NB4 (cell line): ENCODE measurements at regions not wholly inside any gene's neighbourhood (a gene's known extent, or its start where the extent isn't known, plus 50 kb on each side); places are given as distances from the start of the nearest gene placed in this dataset.

ENCODE experiments used
- DNase-seq: peaks from one replicate; pipeline ENCODE4 v3.0.0; 2010; ENCODE audit warnings: low read depth
- H3K4me3 ChIP-seq: one replicate; pipeline ENCODE4 v1.5.1; 2011; ENCODE audit warnings: mild to moderate bottlenecking, low read depth, low read length, moderate library complexity
- CTCF ChIP-seq: IDR thresholded peaks from one replicate; pipeline ENCODE4 v1.5.1; 2012; ENCODE audit warnings: low read depth, low read length
- MYC ChIP-seq: IDR thresholded peaks from 2 replicates; pipeline ENCODE4 v1.6.1; 2011; ENCODE audit warnings: low read depth, low read length
- POLR2A ChIP-seq: IDR thresholded peaks from 2 replicates; pipeline ENCODE4 v1.6.1; 2011; ENCODE audit warnings: mild to moderate bottlenecking; ENCODE audit not compliant: insufficient read length; ENCODE audit errors: extremely low read depth
- TF ChIP-seq, protein P1 (sequence below): IDR thresholded peaks from 2 replicates; pipeline ENCODE4 v1.6.1; 2011; ENCODE audit warnings: low read depth, low read length

GRCh38 chr1:232182236-232182635 is 447.7 kb downstream of the SIPA1L2 start:
- no peak overlapping the region for H3K4me3 ChIP-seq
- DNase-seq, result no peak
- TF ChIP-seq, protein P1, sequence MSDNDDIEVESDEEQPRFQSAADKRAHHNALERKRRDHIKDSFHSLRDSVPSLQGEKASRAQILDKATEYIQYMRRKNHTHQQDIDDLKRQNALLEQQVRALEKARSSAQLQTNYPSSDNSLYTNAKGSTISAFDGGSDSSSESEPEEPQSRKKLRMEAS, result no peak
- no peak for TF ChIP-seq CTCF
- TF ChIP-seq POLR2A, result no peak
- TF ChIP-seq MYC, result no peak

GRCh38 chr1:232180779-232181136 is 449.2 kb downstream of the SIPA1L2 start:
- DNase-seq, result no peak
- TF ChIP-seq MYC (no peak), POLR2A (no peak), CTCF (no peak)
- TF ChIP-seq, protein P1, result no peak

DNA sequence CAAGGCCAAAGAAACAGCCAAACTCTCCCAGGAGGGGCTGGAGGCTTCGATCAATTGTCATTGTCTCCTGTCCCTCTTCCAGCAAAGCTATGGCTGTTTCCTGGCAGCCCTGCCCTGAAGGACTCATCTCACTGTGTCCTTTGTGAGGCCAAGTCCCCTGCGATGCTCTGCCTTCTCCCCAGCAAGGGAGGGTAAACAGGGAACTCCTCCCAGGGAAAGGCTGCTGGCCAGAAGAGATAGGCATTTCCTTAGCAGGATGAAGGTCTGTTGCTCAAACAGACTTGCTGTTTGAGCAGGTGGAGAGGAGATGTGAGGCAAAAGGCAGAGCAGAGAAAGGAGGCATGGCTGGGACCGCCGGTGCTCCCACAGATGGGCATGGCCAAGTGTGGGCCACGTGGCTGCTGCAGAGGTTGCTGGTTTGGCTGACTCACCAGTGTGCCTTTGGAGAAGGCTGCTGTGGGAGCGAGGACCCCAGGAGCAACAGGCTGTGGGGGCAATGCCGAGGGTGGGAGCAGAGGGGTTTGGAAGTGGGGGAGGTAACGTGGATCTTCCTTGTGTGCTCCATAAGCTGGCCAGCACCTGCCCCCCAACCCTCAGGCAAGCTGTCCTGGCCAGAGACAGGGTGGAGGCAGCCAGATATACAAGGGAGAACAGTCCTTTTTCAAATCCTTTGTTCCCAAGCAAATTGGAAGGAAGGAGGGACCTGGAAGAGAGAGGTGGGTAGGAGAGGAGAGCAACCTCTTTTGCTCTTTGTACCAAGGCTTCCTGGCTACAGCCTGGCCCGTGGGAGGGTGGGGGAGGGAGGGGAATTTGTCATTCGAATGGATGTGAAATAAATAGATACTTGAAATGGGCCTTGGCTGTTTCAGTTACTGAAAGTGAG is 449.8 kb downstream of the SIPA1L2 start:
- no peak for DNase-seq
- no peak overlapping the region for H3K4me3 ChIP-seq
- TF ChIP-seq, protein P1, result 0 out of 2 replicates have a peak, but pooled peaks have one; percentile 19
- TF ChIP-seq POLR2A, result no peak

More at GRCh38 chr1:232180779-232181136, 449.2 kb downstream of the SIPA1L2 start:
- H3K4me3 ChIP-seq, result no peak overlapping the region

DNA sequence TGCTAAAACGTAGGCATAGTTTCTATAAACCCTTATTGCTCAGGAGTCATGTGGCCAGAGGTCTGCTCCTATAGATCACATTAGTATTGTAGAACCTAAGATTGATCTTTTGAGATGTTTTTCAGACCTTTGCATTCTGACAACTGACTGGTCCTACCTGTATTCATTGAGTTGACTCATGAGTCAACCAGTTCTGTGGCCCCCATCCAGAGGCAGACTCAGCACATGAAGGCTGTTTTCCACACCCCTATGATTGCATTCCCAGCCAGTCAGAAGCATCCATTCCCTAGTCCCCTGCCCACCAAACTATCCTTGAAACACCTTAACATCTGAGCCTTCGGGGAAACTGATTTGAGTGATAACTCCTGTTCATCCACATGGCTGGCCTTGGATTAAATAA is 451.7 kb downstream of the SIPA1L2 start:
- H3K4me3 ChIP-seq, result no peak overlapping the region
- DNase-seq, result no peak
- TF ChIP-seq CTCF (no peak), POLR2A (no peak), MYC (no peak)
- TF ChIP-seq, protein P1, result no peak

DNA sequence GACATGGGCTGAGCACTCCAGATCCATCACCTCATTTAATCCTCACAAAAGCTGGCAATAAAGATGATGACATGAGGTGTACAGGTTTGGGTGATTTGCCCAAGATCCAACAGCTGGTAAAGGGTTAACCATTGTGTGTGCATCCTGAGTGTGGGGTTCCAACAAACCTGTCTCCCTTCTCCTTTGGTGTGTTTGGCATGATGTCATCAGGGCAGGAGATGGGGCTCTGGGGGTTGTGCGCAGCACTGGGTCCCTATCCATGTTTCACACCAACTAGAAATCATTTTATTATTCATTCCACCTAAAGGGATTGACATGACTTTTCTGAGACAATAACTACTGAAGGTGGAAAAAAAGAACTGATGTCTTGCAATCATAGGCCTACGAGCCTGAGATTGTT is 452.5 kb downstream of the SIPA1L2 start:
- TF ChIP-seq MYC (no peak), POLR2A (no peak), CTCF (no peak)
- TF ChIP-seq, protein P1, result no peak
- DNase-seq, result no peak

DNA sequence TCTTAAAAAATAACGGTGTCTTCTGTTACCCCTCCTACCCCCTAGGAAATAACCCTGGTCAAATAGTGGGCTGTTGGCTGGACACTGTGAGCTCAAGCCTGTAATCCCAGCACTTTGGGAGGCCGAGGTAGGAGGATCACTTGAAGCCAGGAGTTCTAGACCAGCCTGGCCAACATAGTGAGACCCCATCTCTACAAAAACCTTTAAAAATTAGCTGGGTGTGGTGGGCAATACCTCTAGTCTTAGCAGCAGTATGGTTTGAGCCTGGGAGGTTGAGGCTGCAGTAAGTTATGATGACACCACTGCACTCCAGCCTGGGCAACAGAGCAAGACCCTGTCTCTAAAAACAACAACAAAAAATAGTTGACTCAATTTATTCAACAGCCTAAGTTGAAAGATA is 453.7 kb downstream of the SIPA1L2 start:
- H3K4me3 ChIP-seq, result no peak overlapping the region
- DNase-seq, result no peak
- TF ChIP-seq CTCF (no peak), MYC (no peak), POLR2A (no peak)
- TF ChIP-seq, protein P1, result no peak

More for the DNA sequence above, 452.5 kb downstream of the SIPA1L2 start:
- H3K4me3 ChIP-seq, result no peak overlapping the region
